Mesendoderm (in vitro differentiated cells): ENCODE measurements at regions not wholly inside any gene's neighbourhood (a gene's known extent, or its start where the extent isn't known, plus 50 kb on each side); places are given as distances from the start of the nearest gene placed in this dataset.

Experiments
- DNase-seq: peaks from one replicate; pipeline ENCODE4 v3.0.0; 2013
- H2AK5ac ChIP-seq: 2 replicates; pipeline ENCODE4 v1.6.1; 2013; ENCODE audit warnings: low read length, inconsistent platforms
- H2BK120ac ChIP-seq: 2 replicates; pipeline ENCODE4 v1.6.1; 2013; ENCODE audit warnings: low read depth, mild to moderate bottlenecking, low read length, moderate library complexity, mixed read lengths
- H2BK15ac ChIP-seq: replicated peaks from 2 replicates; pipeline ENCODE4 v1.6.1; 2013; ENCODE audit warnings: low read depth, mild to moderate bottlenecking, moderate library complexity
- H2BK5ac ChIP-seq: 2 replicates; pipeline ENCODE4 v1.6.1; 2013; ENCODE audit warnings: low read length, inconsistent platforms
- H3K18ac ChIP-seq: 2 replicates; pipeline ENCODE4 v1.6.1; 2013; ENCODE audit warnings: mild to moderate bottlenecking, low read length, mixed read lengths
- H3K23ac ChIP-seq: one replicate; pipeline ENCODE4 v1.6.1; 2013; ENCODE audit warnings: low read length
- H3K27ac ChIP-seq: 2 replicates; pipeline ENCODE4 v1.5.1; 2013; ENCODE audit warnings: low read depth, mild to moderate bottlenecking, inconsistent platforms, low read length, moderate library complexity
- H3K27me3 ChIP-seq: 2 replicates; pipeline ENCODE4 v1.6.1; 2013; ENCODE audit warnings: low read length, control low read depth, mild to moderate bottlenecking, inconsistent platforms; ENCODE audit not compliant: insufficient read depth, poor library complexity
- H3K36me3 ChIP-seq: 2 replicates; pipeline ENCODE4 v1.6.1; 2013; ENCODE audit warnings: low read length, inconsistent platforms; ENCODE audit not compliant: control insufficient read depth, insufficient read depth
- H3K4ac ChIP-seq: one replicate; pipeline ENCODE4 v1.6.1; 2013; ENCODE audit warnings: low read depth, mild to moderate bottlenecking, low read length, moderate library complexity
- H3K4me1 ChIP-seq: 2 replicates; pipeline ENCODE4 v1.6.1; 2013; ENCODE audit warnings: low read depth, low read length, inconsistent platforms; ENCODE audit not compliant: control insufficient read depth
- H3K4me2 ChIP-seq: 2 replicates; pipeline ENCODE4 v1.6.1; 2013; ENCODE audit warnings: low read length
- H3K4me3 ChIP-seq: 2 replicates; pipeline ENCODE4 v1.5.1; 2013; ENCODE audit warnings: mild to moderate bottlenecking, low read length
- H3K56ac ChIP-seq: one replicate; pipeline ENCODE4 v1.6.1; 2013; ENCODE audit warnings: low read length
- H3K79me1 ChIP-seq: 2 replicates; pipeline ENCODE4 v1.6.1; 2013; ENCODE audit warnings: low read length, inconsistent platforms
- H3K79me2 ChIP-seq: 2 replicates; pipeline ENCODE4 v1.6.1; 2013; ENCODE audit warnings: mild to moderate bottlenecking, low read length; ENCODE audit not compliant: control insufficient read depth, insufficient read depth
- H3K9ac ChIP-seq: 2 replicates; pipeline ENCODE4 v1.6.1; 2013; ENCODE audit warnings: low read length, inconsistent platforms
- H4K5ac ChIP-seq: one replicate; pipeline ENCODE4 v1.6.1; 2013; ENCODE audit warnings: low read length
- H4K8ac ChIP-seq: one replicate; pipeline ENCODE4 v1.6.1; 2013; ENCODE audit warnings: low read depth, mild to moderate bottlenecking, control low read depth, low read length, moderate library complexity
- WGBS: extraction: QIAGEN DNeasy Blood & Tissue Kit; methylation state at CpG from one replicate; pipeline ENCODE4 v1.1.7; 2013; ENCODE audit warnings: low lambda C conversion rate, missing lambda C conversion rate; ENCODE audit not compliant: insufficient coverage; ENCODE audit errors: extremely low coverage; 5-methylcytosine and 5-hydroxymethylcytosine counted together

DNA sequence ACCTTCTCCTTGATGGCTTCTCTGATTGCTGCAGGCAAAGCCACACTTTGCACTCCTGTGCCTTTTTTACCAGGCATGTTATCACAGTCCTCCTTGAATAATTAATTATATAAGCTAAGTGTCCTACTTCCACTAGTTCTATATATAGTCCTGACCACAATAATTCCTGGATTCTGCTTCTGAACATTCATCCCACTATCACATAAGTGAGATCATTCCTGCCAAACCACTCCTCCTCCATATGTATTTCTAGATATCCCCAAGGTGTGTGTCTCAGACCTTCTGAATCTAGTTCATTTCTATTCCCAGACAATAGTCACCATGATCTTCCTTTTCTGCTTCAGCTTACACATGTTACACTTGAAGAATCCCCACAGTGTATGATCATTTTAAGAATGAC is 1237.5 kb upstream of the MAP3K7 start:
- Histone ChIP-seq H3K4me3 (no peak overlapping the region), H3K4me2 (no peak overlapping the region), H4K8ac (no peak overlapping the region), H2BK15ac (no peak overlapping the region), H3K36me3 (no peaks in the 10 kb centered on the region), H4K5ac (no peak overlapping the region), H2AK5ac (no peak overlapping the region), H3K9ac (no peak overlapping the region), H3K23ac (no peak overlapping the region), H3K79me2 (no peaks in the 10 kb centered on the region), H3K4ac (no peak overlapping the region), H3K18ac (no peak overlapping the region), H3K27ac (no peak overlapping the region), H2BK5ac (no peak overlapping the region), H3K56ac (no peak overlapping the region), H3K27me3 (no peaks in the 10 kb centered on the region), H2BK120ac (no peak overlapping the region), H3K4me1 (no peaks in the 10 kb centered on the region), H3K79me1 (no peaks in the 10 kb centered on the region)
- no peak for DNase-seq

DNA sequence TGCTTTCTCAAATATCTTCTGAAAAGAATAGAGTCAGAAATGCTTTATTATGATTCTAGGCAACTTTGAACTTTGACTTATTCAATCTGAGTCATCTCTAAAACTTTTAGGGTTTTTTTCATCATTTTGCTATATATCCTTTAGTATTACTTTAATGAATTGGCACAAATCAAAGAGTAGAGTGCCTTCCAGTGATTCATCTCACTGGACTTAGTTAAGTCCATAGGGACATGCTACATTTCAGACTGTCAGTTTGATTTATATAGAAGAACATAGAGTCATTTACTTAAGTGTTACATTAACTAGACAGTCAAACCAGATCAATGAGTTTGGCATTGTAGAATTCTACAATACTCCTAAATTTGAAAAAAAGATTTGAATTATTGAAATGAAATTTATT is 1235.7 kb upstream of the MAP3K7 start:
- H2BK5ac ChIP-seq, result no peak overlapping the region
- H3K4me3 ChIP-seq, result no peak overlapping the region
- H3K27ac ChIP-seq, result no peak overlapping the region
- H2BK15ac ChIP-seq, result no peak overlapping the region
- no peaks in the 10 kb centered on the region for H3K79me2 ChIP-seq
- H3K79me1 ChIP-seq, result no peaks in the 10 kb centered on the region
- H4K5ac ChIP-seq, result no peak overlapping the region
- no peaks in the 10 kb centered on the region for H3K36me3 ChIP-seq
- H3K4me1 ChIP-seq, result no peaks in the 10 kb centered on the region
- no peak overlapping the region for H3K4ac ChIP-seq
- H4K8ac ChIP-seq, result no peak overlapping the region
- H3K4me2 ChIP-seq, result no peak overlapping the region
- H2BK120ac ChIP-seq, result no peak overlapping the region
- H2AK5ac ChIP-seq, result no peak overlapping the region
- no peak overlapping the region for H3K23ac ChIP-seq
- H3K56ac ChIP-seq, result no peak overlapping the region
- no peak for DNase-seq
- no peaks in the 10 kb centered on the region for H3K27me3 ChIP-seq
- no peak overlapping the region for H3K18ac ChIP-seq
- H3K9ac ChIP-seq, result no peak overlapping the region

DNA sequence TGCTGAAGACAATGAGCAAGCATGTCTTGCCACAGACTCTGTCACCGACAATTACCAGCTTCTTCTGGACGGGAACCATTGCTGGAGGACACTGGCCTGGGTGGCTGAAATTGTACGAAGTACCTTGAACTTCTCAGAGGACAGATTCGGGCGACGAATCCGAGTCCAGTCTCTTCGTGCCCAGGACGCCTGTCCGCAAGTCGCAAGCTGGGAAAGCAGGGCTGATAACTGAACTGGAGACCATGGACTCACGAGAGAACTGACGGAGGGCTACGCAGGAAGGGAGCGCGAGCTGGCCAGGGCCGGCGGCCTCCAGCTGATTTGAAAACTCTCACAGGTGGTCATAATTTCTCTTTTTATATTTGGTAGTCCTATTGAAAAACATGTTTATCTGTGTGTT is 1229.5 kb upstream of the MAP3K7 start:
- Histone ChIP-seq H2BK5ac (no peak overlapping the region), H3K56ac (no peak overlapping the region), H3K79me1 (no peaks in the 10 kb centered on the region), H3K36me3 (no peaks in the 10 kb centered on the region), H3K9ac (no peak overlapping the region), H3K27ac (no peak overlapping the region), H4K8ac (no peak overlapping the region), H3K27me3 (no peaks in the 10 kb centered on the region), H3K79me2 (no peaks in the 10 kb centered on the region), H3K4me3 (no peak overlapping the region), H4K5ac (no peak overlapping the region), H2BK120ac (no peak overlapping the region), H2BK15ac (no peak overlapping the region), H3K18ac (no peak overlapping the region), H3K4me1 (no peaks in the 10 kb centered on the region), H3K4ac (no peak overlapping the region), H3K4me2 (no peak overlapping the region), H3K23ac (no peak overlapping the region), H2AK5ac (no peak overlapping the region)
- no peak for DNase-seq
- no CpG with 5 or more reads among the region's 18 CpGs for WGBS

DNA sequence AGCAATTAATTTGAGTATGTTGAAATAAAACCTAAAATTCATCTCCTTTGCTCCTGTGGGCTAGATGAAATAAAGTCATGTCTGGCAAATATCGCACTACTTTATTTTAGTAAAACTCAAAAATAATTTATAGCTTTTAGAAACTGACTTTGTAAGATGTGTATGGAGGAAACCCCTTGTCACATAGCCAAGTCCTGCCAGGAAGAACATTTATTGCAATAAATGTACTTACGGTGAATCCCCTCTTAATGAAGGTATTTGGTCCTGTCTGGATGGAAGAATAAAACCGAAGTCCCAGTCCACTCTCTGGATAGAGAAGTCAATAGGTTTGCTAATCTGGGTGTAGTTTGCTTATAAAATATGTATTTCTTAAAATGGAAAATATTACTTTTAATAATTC is 1226.8 kb upstream of the MAP3K7 start:
- Histone ChIP-seq H3K79me2 (no peaks in the 10 kb centered on the region), H2BK5ac (no peak overlapping the region), H3K4me2 (no peak overlapping the region), H3K4me3 (no peak overlapping the region), H3K79me1 (no peaks in the 10 kb centered on the region), H2AK5ac (no peak overlapping the region), H3K4ac (no peak overlapping the region), H3K27me3 (no peaks in the 10 kb centered on the region), H3K18ac (no peak overlapping the region), H3K9ac (no peak overlapping the region), H3K56ac (no peak overlapping the region), H4K5ac (no peak overlapping the region), H3K27ac (no peak overlapping the region), H4K8ac (no peak overlapping the region), H3K36me3 (no peaks in the 10 kb centered on the region), H3K4me1 (no peaks in the 10 kb centered on the region), H2BK15ac (no peak overlapping the region), H3K23ac (no peak overlapping the region), H2BK120ac (no peak overlapping the region)
- no peak for DNase-seq
- WGBS, result no CpG with 5 or more reads among the region's 3 CpGs

DNA sequence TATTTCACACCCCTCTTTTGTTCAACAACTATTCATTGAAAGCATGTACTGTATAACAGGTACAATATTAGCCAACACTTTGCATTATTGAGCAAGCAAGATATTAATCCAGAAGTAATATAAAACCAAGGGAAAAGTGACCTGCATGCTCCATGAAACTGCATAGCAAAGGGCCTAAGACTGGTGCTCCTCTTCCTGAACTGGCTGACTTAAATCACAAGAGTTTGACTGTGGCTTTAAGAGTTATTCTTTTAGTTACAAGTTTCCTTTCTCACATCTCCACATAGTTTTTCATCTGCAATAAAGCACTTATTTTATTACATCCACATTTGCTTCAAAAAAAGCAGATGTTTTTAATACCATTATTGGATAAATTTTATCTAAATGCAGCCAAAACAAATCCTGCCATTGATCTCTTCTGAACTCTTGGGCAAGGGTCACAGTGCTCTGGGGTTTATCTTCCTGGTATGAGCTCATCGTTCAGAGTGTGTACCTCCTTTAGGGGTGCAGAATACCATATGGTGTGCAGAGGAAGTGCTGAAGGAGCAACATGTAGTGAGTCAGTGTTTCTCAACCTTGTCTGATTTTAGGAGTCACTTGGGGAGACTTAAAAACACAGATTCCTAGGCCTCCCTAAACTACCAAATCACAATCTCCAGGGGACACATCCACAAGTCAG is 1225.9 kb upstream of the MAP3K7 start:
- no peaks in the 10 kb centered on the region for H3K27me3 ChIP-seq
- no peak overlapping the region for H2AK5ac ChIP-seq
- no peak overlapping the region for H3K4ac ChIP-seq
- H3K56ac ChIP-seq, result no peak overlapping the region
- H2BK15ac ChIP-seq, result no peak overlapping the region
- H3K79me1 ChIP-seq, result no peaks in the 10 kb centered on the region
- H3K4me1 ChIP-seq, result no peaks in the 10 kb centered on the region
- H3K27ac ChIP-seq, result no peak overlapping the region
- H3K23ac ChIP-seq, result no peak overlapping the region
- no peak overlapping the region for H3K9ac ChIP-seq
- H3K4me2 ChIP-seq, result no peak overlapping the region
- no CpG with 5 or more reads among the region's 1 CpG for WGBS
- H3K4me3 ChIP-seq, result no peak overlapping the region
- no peak for DNase-seq
- no peak overlapping the region for H3K18ac ChIP-seq
- no peak overlapping the region for H4K8ac ChIP-seq
- H4K5ac ChIP-seq, result no peak overlapping the region
- no peaks in the 10 kb centered on the region for H3K79me2 ChIP-seq
- H3K36me3 ChIP-seq, result no peaks in the 10 kb centered on the region
- no peak overlapping the region for H2BK120ac ChIP-seq
- no peak overlapping the region for H2BK5ac ChIP-seq

DNA sequence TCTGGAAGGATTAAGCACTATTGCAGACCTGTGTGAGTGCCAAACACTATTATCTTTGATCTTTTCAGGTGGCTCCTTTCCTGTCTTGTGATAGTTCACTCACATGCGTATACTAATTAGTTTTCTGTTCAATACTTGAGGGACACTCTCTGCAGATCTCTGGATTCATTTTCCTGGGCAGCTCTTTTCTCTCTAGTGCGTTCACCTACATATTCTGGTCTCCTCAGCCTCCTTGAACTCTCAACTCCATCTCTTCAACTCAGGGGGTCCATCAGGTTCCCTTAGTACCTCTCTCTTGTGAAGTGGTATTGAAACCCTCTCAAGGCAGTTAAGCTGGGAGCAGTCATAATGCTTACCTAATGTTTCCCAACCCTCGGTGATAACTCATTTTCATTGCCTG is 1218.1 kb upstream of the MAP3K7 start:
- H2AK5ac ChIP-seq, result no peak overlapping the region
- H3K79me2 ChIP-seq, result no peaks in the 10 kb centered on the region
- no peak overlapping the region for H3K9ac ChIP-seq
- H2BK5ac ChIP-seq, result no peak overlapping the region
- no peak overlapping the region for H3K23ac ChIP-seq
- no peak overlapping the region for H4K5ac ChIP-seq
- no peak overlapping the region for H3K4me2 ChIP-seq
- H3K4ac ChIP-seq, result no peak overlapping the region
- H4K8ac ChIP-seq, result no peak overlapping the region
- H3K4me1 ChIP-seq, result no peaks in the 10 kb centered on the region
- H2BK15ac ChIP-seq, result no peak overlapping the region
- DNase-seq, result no peak
- no peaks in the 10 kb centered on the region for H3K27me3 ChIP-seq
- no peaks in the 10 kb centered on the region for H3K79me1 ChIP-seq
- no peak overlapping the region for H3K27ac ChIP-seq
- H3K56ac ChIP-seq, result no peak overlapping the region
- no peaks in the 10 kb centered on the region for H3K36me3 ChIP-seq
- no peak overlapping the region for H2BK120ac ChIP-seq
- H3K18ac ChIP-seq, result no peak overlapping the region
- no CpG with 5 or more reads among the region's 3 CpGs for WGBS
- no peak overlapping the region for H3K4me3 ChIP-seq
